Lower leg skin (tissue), 4 donors: ENCODE measurements at regions not wholly inside any gene's neighbourhood (a gene's known extent, or its start where the extent isn't known, plus 50 kb on each side); places are given as distances from the start of the nearest gene placed in this dataset.
"Not testable (repeated sequence)": the region's sequence is repeated elsewhere in the genome, so short reads cannot be mapped to it uniquely, and the experiment has no call there.

Experiments
- DNase-seq, 2 donors: peaks; one replicate each; pipeline ENCODE4 v3.0.0-alpha.2; 2019; ENCODE audit warnings: low spot score in 2 of 2
- H3K4me3 ChIP-seq: fragments of 200-600 bp; sonication (generic); 2 replicates; pipeline ENCODE4 v1.5.1; 2017; ENCODE audit warnings: mild to moderate bottlenecking, low read depth; ENCODE audit not compliant: poor library complexity, severe bottlenecking
- POLR2A ChIP-seq, 2 donors: fragments of 450-650 bp; IDR thresholded peaks; one replicate each; pipeline ENCODE4 v1.6.1; 2016 to 2017; ENCODE audit warnings: antibody characterized with exemption in 2 of 2, mild to moderate bottlenecking in 1 of 2, moderate library complexity in 1 of 2
- WGBS, 2 donors: methylation state at CpG; one replicate each; pipeline ENCODE4 v1.1.5; 2018; 5-methylcytosine and 5-hydroxymethylcytosine counted together
- intact Hi-C: fragments of 100-400 bp; cut with DNase I; formaldehyde crosslinking; loops from one replicate; pipeline ENCODE4 v1.15.0; 2023; ENCODE audit warnings: low total_unique reads
- TF ChIP-seq, protein P1 (sequence below), 3 donors: fragments of 450-650 bp; IDR thresholded peaks; one replicate each; pipeline ENCODE4 v1.5.1; 2016; ENCODE audit warnings: antibody characterized with exemption in 3 of 3, mild to moderate bottlenecking in 3 of 3, moderate library complexity in 2 of 3

DNA sequence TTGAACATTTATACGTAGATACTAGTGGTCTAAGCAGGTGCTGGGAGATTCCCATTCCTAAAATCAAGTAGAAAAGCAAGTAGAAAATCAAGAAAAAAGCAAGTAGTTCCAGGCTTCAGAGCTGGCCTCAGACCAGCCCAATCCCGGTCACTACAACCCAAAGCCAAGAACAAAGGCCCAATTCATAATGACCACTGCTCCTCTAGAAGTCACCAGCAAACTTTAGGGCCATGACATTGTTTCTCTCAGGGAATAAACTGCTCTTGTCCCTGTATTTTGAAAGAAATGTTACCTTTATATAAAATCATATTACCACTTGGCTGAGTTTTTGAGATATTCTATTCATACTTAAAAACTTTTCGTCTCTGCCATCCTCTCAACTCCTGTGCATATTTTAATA is 106.3 kb upstream of the IL12A start:
- intact Hi-C loops = loop anchor here (10.0 kb wide), 1 partner anchor 122 kb away; no protein-coding TSS in a partner anchor
- WGBS, 2 donors = 42 to 57% methylated on average over 3 of the region's 3 CpGs
- no peak for TF ChIP-seq POLR2A (IDR thresholded peaks at IDR 0.05)
- TF ChIP-seq, protein P1, sequence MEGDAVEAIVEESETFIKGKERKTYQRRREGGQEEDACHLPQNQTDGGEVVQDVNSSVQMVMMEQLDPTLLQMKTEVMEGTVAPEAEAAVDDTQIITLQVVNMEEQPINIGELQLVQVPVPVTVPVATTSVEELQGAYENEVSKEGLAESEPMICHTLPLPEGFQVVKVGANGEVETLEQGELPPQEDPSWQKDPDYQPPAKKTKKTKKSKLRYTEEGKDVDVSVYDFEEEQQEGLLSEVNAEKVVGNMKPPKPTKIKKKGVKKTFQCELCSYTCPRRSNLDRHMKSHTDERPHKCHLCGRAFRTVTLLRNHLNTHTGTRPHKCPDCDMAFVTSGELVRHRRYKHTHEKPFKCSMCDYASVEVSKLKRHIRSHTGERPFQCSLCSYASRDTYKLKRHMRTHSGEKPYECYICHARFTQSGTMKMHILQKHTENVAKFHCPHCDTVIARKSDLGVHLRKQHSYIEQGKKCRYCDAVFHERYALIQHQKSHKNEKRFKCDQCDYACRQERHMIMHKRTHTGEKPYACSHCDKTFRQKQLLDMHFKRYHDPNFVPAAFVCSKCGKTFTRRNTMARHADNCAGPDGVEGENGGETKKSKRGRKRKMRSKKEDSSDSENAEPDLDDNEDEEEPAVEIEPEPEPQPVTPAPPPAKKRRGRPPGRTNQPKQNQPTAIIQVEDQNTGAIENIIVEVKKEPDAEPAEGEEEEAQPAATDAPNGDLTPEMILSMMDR (IDR thresholded peaks at IDR 0.05) = no peak
- H3K4me3 ChIP-seq = no peak overlapping the region
- no peak for DNase-seq

DNA sequence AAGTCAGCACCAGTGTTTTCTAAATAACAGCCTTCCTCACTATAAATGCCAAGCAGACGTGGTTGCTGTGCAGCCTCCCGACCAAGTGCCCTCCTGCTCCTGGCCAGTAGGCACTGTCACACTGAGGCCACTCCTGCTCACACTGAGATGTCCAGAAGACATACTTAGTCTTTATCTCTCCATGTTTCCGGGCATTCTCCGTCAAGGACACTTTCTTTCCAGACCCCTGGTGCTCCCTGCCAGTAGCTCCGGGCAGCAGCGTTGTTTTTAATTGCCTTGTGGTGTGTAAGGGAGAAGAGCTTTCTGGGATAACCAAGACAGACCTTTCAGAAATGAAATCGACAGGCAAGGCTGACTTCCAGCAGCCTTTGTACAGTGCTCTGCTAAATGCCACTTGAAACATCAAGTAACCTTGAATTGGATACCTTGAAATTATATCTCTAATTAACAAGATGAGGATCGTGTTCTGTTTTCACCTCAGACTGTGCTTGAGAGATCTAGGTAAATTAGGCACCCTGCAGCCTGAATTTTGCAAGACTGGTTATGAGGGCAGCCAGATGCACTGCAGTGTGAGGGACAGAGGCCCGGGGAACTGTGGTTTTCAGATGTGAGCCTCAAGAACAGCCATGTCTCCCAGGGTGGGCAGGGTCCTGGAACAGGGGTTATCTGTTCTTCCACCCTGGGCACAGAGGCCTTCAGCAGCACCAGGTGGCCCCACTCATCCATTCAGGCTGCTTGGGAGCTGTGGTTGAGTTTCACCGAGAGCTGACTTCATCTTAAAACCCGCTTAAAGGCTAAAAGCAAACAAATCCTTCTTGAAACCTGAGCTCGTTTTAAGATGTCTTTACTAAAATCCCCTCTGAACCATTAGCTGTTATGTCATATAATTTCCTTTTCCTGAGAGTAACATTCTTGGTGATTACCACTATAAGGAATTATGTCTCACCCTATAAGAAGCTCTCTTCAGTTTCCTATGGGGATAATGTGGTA is 105.5 kb upstream of the IL12A start:
- 57 to 61% methylated on average over 12 of the region's 12 CpGs for WGBS, 2 donors
- intact Hi-C loops = loop anchor here (10.0 kb wide), 1 partner anchor 122 kb away; no protein-coding TSS in a partner anchor
- no peak for DNase-seq
- no peak overlapping the region for H3K4me3 ChIP-seq
- TF ChIP-seq, protein P1 (IDR thresholded peaks at IDR 0.05) = no peak
- no peak for TF ChIP-seq POLR2A (IDR thresholded peaks at IDR 0.05)

DNA sequence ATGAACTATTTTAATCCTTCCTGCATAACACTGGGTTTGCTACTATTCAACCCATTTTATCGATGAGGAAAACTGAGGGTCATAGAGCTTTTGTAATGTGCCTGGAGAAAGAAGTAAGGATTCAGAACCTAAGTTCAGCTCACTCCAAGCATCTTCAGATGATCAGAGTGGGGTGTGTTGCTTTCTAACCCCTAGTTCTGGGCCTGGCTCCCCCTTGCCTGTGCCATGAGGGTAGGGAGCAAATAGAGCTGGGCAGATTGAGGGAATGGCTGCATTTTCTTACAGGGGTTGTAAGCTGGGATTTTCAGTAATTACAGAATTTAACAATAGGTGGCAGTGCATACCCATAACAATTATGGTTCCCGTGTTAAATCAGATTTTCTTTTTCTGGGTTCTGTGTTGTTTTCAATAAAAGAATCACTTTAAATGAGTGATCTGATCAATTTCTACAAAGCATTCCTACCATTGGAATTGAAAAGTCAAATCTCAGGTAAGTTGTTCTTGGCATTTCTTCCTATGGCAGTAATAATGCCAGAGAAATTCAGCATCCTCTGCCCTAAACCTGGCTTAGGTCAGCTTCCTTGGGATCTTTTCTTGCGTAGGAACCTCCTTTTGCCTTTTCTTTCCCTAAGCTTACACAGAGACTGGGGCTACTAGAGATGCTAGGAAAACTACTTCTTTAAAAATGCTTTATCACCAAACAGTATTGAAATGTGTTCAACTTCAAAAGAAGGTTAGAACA is 103.8 kb upstream of the IL12A start:
- intact Hi-C loops = loop anchor here (10.0 kb wide), 1 partner anchor 120 kb away; no protein-coding TSS in a partner anchor
- no peak for TF ChIP-seq POLR2A (IDR thresholded peaks at IDR 0.05)
- TF ChIP-seq, protein P1 (IDR thresholded peaks at IDR 0.05) = no peak
- WGBS, 2 donors = 65 to 71% methylated on average over 3 of the region's 3 CpGs
- no peak for DNase-seq
- no peak overlapping the region for H3K4me3 ChIP-seq

DNA sequence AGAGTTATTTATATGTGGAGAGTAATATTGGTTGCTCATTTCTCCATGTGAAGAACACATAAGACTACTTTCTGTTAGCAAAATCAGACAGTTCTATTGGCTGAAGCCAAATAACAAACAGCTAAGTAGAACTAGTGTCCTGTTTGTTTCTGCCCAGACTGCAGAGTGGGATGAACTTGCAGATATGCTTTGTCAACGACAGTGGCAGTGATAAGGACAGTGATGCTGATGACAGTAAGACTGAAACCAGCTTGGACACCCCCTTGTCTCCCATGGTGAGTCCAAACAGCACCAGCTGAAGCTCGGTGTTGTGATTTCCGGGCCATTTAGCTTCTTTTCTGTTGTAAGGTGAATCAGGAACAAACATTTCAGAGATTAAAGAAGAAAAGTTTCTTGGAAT is 102.6 kb upstream of the IL12A start:
- H3K4me3 ChIP-seq = no peak overlapping the region
- DNase-seq = no peak
- intact Hi-C loops = loop anchor here (10.0 kb wide), 1 partner anchor 119 kb away; no protein-coding TSS in a partner anchor
- WGBS, 2 donors = 93 to 95% methylated on average over 3 of the region's 3 CpGs
- TF ChIP-seq, protein P1 (IDR thresholded peaks at IDR 0.05) = no peak
- TF ChIP-seq POLR2A (IDR thresholded peaks at IDR 0.05) = no peak

DNA sequence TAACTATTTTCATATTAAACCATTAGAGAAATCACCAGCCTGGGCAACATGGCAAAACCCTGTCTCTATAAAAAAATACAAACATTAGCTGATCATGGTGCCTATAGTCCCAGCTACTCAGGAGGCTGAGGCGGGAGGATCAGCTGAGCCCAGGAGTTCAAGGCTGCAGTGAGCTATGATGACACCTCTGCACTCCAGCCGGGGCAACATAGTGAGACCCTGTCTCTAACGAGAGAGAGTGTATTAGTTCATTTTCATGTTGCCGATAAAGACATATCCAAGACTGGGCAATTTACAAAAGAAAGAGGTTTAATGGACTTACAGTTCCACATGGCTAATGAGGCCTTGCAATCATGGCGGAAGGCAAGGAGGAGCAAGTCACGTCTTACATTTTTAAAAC is 102.1 kb upstream of the IL12A start:
- 96 to 98% methylated on average over 6 of the region's 6 CpGs for WGBS, 2 donors
- H3K4me3 ChIP-seq, DNase-seq: not testable (repeated sequence)
- intact Hi-C loops = loop anchor here (10.0 kb wide), 1 partner anchor 118 kb away; no protein-coding TSS in a partner anchor

DNA sequence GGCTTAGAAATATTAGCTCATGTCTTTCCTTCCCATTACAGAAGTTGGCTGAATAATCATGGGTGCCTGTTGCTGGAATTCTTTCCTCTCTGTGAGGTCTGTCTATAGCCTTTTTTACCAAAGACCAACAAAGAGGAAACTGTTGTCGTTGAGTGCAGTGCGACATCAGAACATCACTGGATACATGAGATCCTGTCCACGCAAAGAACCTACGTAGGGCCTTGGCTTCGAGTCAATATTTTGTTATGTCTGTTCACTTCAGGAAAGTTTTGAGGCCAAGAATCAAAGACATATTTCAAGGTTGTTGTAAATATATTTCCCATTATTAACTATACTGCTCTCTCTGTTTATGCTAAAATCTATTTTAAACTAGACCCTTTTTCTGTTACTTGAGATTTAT is 101.5 kb upstream of the IL12A start:
- DNase-seq = no peak
- no peak overlapping the region for H3K4me3 ChIP-seq
- TF ChIP-seq POLR2A (IDR thresholded peaks at IDR 0.05) = no peak
- TF ChIP-seq, protein P1 (IDR thresholded peaks at IDR 0.05) = no peak
- intact Hi-C loops = loop anchor here (10.0 kb wide), 1 partner anchor 118 kb away; no protein-coding TSS in a partner anchor
- 85 to 94% methylated on average over 5 of the region's 5 CpGs for WGBS, 2 donors
